Mucosa of descending colon (tissue), 3 donors: ENCODE measurements at regions not wholly inside any gene's neighbourhood (a gene's known extent, or its start where the extent isn't known, plus 50 kb on each side); places are given as distances from the start of the nearest gene placed in this dataset.

Source experiments
- ATAC-seq: fragments of 200-7000 bp; cut with Tn5 transposase; one replicate; pipeline ENCODE4 v1.9.1; 2020; ENCODE audit warnings: mild to moderate bottlenecking, moderate library complexity
- DNase-seq, 3 donors: peaks; one replicate each; pipeline ENCODE4 v3.0.0-alpha.2; 2020
- H3K36me3 ChIP-seq: fragments of 200-600 bp; one replicate; pipeline ENCODE4 v1.8.0; 2021; ENCODE audit warnings: low read depth, mild to moderate bottlenecking
- H3K4me1 ChIP-seq: fragments of 200-600 bp; one replicate; pipeline ENCODE4 v1.8.0; 2021; ENCODE audit warnings: low read depth, mild to moderate bottlenecking
- H3K4me3 ChIP-seq: fragments of 200-600 bp; one replicate; pipeline ENCODE4 v1.8.0; 2021; ENCODE audit warnings: mild to moderate bottlenecking
- H3K9me3 ChIP-seq: fragments of 200-600 bp; one replicate; pipeline ENCODE4 v1.8.0; 2021; ENCODE audit warnings: mild to moderate bottlenecking
- CTCF ChIP-seq: fragments of 200-600 bp; IDR thresholded peaks from one replicate; pipeline ENCODE4 v1.8.0; 2022; ENCODE audit warnings: antibody characterized with exemption, mild to moderate bottlenecking
- intact Hi-C, 2 donors: fragments of 100-400 bp; cut with DNase I in 1 of 2; cut with micrococcal nuclease in 1 of 2; formaldehyde crosslinking; loops; one replicate each; pipeline versions ENCODE4 v1.11.0 to v1.11.1; 2022; cut with DNase I, micrococcal nuclease
- donor health status: DM: no; HTN: no; CAD: no; lungs with moderate emphysema.
- donor health status: DM: no; HTN: no; CAD: no.
- donor health status: DM: no; HTN: yes; CAD: no.

- TF ChIP-seq CTCF = no peak
- DNase-seq (no peak), ATAC-seq (no peak)
- no peaks in the 10 kb centered on the region for H3K36me3 ChIP-seq
- no peaks in the 10 kb centered on the region for H3K4me1 ChIP-seq
- intact Hi-C loops = no loop called here
- no peaks in the 10 kb centered on the region for H3K9me3 ChIP-seq
- no peak overlapping the region for H3K4me3 ChIP-seq
Measured at GRCh38 chrX:16042980-16043379, 80.4 kb upstream of the GRPR start.

- Histone ChIP-seq H3K4me1 (no peaks in the 10 kb centered on the region), H3K36me3 (no peaks in the 10 kb centered on the region), H3K9me3 (no peaks in the 10 kb centered on the region), H3K4me3 (no peak overlapping the region)
- DNase-seq (no peak), ATAC-seq (no peak)
- intact Hi-C loops = no loop called here
- TF ChIP-seq CTCF = no peak
Measured at GRCh38 chrX:16039834-16040233, 83.5 kb upstream of the GRPR start.

GRCh38 chrX:16039363-16039762 lies 84.0 kb upstream of the GRPR start:
- no peak for DNase-seq
- H3K36me3 ChIP-seq = no peaks in the 10 kb centered on the region
- intact Hi-C loops = no loop called here
- no peak for TF ChIP-seq CTCF
- H3K4me1 ChIP-seq = no peaks in the 10 kb centered on the region
- H3K4me3 ChIP-seq = no peak overlapping the region
- H3K9me3 ChIP-seq = no peaks in the 10 kb centered on the region
- ATAC-seq = no peak

- intact Hi-C loops = no loop called here
- Histone ChIP-seq H3K36me3 (no peaks in the 10 kb centered on the region), H3K4me3 (no peak overlapping the region), H3K4me1 (no peaks in the 10 kb centered on the region), H3K9me3 (no peaks in the 10 kb centered on the region)
- TF ChIP-seq CTCF = no peak
- no peak for ATAC-seq
- DNase-seq = no peak
Measured at GRCh38 chrX:16033331-16033730, 90.0 kb upstream of the GRPR start.

GRCh38 chrX:16028576-16028975 lies 94.8 kb upstream of the GRPR start:
- intact Hi-C loops = no loop called here
- TF ChIP-seq CTCF = no peak
- H3K9me3 ChIP-seq = no peaks in the 10 kb centered on the region
- H3K4me3 ChIP-seq = no peak overlapping the region
- H3K4me1 ChIP-seq = no peaks in the 10 kb centered on the region
- no peaks in the 10 kb centered on the region for H3K36me3 ChIP-seq
- ATAC-seq = no peak
- DNase-seq = no peak
